Activated CD8-positive, alpha-beta memory T cell treated with anti-CD3 and anti-CD28 coated beads for 36 hours (primary cell): ENCODE measurements at regions not wholly inside any gene's neighbourhood (a gene's known extent, or its start where the extent isn't known, plus 50 kb on each side); places are given as distances from the start of the nearest gene placed in this dataset.
"Not testable (repeated sequence)": the region's sequence is repeated elsewhere in the genome, so short reads cannot be mapped to it uniquely, and the experiment has no call there.

Experiments
- CTCF ChIA-PET: fragments of 350-600 bp; sonication (Branson Sonifier 250); formaldehyde crosslinking; loops from one replicate; lab custom pipeline; 2021; ENCODE audit warnings: antibody characterized with exemption; lab: Charles Lee
- POLR2A ChIA-PET: fragments of 350-600 bp; sonication (Branson Sonifier 250); formaldehyde crosslinking; loops from one replicate; lab custom pipeline; 2021; ENCODE audit warnings: antibody characterized with exemption; lab: Charles Lee

DNA sequence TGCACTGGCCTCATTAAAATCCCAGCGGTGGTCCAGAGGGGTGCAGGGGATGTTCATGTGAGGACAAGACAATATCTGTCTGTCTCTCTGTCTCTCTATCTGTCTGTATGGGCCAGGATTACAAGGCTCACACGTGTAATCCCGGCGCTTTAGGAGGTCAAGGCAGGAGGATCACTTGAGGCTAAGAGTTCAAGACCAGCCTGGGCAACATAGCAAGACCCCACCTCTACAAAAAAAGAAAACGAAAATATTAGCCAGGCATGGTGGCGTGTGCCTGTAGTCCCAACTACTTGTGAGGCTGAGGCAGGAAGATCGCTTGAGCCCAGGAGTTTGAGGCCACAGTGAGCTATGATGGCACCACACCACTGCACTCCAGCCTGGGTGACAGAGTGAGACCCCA is 117.1 kb downstream of the PHETA1 start:
- CTCF ChIA-PET: no interaction called here
- POLR2A ChIA-PET: no interaction called here

DNA sequence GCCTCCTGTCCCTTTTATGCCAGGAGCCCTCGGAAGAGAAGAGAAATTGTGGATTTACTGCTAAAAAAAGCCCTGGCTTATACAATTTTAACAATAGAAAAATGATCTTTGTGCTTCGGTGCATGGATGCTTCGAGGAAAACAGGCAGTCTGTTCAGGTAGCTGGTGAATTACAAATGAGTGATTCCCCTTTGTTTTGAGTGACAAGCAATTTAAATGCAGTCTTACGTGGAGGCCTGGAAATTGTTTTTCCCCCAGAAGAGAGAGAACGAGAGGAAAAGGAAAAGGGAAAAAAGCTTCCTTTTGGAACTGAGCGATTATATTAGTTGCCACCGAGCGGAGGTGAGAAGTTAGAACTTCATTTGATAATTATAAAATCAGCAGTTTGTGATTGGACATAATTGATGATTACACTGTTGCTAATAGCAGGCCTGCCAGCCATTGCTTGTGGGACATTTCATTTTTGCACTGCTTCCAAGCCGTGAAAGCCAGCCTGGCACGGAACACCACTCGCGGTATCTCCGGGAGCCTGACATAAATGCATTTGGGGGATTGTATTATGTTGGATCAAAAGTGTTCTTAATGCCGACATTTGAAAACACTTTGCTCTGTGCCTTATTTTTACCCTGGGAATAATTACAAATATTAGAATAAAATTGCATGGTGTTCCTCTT is 117.7 kb downstream of the PHETA1 start:
- POLR2A ChIA-PET: no interaction called here
- CTCF ChIA-PET: no interaction called here

DNA sequence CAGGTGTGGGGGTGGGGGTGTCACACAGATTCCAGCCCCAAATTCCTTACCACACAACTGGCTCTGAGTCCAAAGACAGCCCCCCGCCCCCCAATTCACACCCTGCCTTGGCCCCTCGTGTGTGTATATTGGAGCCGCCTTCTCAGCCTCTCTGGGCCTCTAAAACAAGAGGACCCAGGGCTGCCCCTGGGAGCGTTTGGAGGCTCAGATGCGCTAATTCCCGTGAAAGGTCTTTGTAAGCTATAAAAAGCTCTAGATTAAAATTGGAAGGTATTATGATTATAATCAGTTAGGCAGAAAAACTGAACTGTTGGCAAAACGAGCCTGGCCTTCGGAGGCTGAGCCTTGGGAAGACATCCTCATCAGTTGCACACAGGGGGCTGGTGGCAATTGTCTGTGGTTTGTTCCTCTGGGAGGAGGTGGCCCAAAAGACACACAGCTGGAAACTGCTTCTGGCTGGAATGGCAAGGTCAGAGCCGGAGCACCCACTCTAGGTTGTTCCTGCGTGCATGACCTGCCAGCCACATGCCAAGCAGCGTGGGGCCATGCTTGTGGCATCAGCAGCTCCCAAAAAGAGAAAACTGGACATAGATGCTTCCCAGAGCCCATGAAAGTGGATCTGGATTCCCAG is 118.5 kb downstream of the PHETA1 start:
- CTCF ChIA-PET: no interaction called here
- POLR2A ChIA-PET: no interaction called here

DNA sequence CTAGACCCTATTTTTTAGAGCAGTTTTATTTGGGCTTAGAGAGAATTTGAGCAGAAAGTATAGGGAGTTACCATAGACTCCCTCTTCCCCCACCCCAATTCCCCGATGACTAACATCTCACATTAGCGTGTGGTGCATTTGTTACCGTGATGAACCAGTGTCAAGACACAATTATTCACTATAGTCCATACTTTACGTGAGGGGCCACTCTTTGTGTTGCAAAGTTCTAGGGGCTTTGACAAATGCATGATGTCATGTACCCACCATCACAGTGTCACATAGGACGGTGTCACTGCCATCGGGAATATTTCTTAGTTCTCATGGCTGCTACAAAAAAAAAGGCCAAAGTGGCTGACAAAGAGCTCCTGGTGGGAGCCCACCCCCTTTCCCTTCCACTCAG is 119.1 kb downstream of the PHETA1 start:
- POLR2A ChIA-PET: no interaction called here
- CTCF ChIA-PET: no interaction called here

DNA sequence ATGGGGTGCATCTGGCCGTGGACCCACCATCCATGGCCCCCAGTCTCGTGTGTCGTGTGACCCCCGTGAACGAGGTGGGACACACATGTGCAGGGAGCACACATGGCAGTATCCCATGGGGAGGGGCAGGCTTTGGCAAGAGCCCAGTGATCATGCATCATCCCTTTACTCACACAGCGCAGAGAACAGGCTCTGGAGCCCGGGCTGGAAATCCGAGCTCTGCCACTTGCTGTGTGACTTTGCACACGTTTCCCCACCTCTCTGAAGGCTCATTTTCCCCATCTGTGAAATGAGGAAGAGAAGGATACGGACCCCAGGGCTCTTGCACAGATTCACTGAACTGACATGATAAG is 119.9 kb downstream of the PHETA1 start:
- CTCF ChIA-PET: no interaction called here

DNA sequence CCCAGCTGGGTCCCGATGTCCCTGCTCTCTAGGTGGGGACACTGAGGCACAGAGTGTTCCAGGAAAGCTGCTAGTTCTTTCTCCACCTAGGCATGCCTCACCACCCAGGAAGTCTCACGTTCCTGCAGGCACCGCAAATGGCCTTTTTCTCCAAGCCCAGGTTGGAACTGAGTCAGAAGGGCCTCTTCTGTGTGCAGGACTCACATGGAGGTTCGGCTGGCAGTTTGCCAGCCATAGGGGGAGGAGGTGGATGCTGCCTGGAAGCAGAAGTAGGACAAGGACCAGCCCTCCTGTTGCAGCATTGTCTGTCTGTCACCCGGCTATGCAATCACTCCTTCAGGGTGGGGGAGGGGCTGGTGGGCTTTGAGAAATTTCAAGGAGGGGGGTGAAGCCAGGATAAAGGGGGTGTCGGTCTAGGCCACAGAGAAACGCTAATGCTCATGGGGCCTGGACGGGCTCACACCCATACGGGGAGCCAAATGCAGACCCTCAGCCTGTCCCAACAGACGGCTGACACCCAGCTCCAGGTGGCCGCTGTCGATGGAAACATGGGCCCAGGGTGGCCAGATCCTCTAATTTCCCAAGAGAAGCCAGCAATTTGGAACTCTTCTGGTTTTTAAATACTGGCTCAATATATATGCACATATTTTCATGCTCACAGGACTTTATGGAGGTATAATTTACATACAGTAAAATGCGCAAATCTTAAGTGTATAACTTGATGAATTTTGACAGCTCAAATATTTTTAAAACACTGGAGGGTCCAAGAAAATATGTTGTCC is 120.5 kb downstream of the PHETA1 start:
- CTCF ChIA-PET: no interaction called here
- POLR2A ChIA-PET: no interaction called here

More for the DNA sequence above, 119.9 kb downstream of the PHETA1 start:
- POLR2A ChIA-PET: no interaction called here

DNA sequence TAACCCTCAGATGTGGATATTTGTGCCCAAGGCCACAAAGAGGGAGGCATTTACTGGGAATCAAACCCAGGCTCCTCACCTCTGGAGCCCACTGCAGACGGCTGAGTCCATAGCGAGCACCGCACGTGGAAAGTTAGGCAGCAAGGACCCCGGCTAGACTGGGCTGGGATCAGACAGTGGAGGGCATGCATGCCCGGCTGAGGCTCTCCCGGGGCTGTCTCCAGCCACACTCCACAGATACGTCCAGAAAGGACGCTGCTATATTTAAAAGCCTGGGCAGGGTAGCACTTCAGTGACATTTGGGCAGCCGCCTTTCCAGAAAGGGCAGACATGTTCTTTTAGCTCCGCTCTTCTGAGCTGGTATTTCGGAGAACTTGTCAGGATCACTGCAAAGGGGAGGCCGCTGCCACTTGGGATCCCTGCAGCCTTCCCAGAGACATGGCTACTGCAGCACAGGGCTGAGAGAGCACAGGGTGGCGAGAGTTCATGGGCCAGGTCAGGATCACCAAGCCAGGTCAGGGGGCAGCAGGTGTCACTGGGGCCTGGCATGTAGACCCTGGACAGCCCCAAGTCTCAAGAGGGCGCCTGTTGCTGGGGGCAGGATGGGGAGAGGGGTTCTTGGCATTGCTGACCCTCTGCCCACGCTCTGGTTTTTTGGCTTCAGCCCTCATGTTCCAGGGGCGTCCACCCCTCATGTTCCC is 121.7 kb downstream of the PHETA1 start:
- CTCF ChIA-PET: no interaction called here
- POLR2A ChIA-PET: no interaction called here

DNA sequence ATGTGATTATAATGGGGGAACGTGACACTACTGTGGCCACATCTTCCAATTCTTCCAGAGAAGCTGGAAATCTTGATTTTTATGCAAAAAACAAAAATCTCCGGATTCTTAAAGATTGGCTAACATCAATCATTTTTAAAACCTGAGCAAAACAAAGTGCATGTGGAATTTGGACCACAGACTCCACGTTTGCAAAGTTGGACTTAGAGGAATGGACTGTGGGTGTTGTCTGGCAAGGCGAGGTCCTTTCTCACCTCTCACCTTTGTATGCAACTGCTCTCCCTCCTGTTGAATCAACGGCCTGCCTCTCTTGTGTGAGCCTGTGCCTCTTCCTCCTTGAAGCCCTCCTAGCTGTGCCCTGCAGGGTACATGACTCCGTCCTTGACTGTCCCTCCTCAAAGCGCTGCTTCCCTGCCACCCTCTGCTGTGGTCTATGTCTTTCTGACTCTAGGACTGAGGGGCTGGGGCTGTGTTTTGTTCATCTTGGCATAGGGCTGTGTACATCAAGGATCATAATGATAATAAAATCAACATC is 122.4 kb downstream of the PHETA1 start:
- POLR2A ChIA-PET: no interaction called here
- CTCF ChIA-PET: no interaction called here

DNA sequence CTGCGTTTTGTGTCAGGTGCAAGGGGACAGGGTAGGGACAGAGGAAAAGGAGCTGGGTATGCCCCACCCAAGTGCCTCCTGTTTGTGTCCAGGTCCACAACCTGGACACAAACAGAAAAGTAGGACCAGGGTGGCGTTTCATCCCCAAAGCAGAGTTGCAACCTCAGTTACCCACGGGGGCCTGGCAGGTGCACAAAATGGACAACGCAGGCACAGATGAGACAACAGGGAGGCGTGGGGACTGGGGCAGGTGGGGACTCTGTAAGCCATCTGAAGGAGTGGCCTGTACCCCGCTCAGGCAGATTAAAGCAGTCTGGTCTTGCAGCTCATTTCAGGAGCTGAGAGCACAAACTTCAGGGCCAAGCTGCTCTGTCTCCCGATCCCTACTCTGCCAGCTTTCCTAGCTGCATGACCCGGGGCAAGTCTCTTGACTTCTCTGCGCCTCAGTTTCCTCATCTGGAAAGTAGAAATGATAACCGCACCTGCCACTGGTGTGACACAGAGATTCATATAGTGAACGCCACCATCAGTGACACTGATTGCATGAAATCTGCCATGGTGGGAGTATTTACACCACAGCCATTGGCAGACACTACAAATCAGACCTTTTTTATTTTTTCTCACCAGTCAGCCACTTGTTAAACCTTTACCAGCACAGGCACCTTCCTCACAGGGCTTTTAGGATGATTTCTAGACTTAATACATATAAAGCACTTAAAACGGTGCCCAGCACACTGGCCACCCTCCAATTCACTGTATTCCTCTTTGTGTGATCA is 123.0 kb downstream of the PHETA1 start:
- ChIA-PET CTCF (no interaction called here), POLR2A (no interaction called here)

DNA sequence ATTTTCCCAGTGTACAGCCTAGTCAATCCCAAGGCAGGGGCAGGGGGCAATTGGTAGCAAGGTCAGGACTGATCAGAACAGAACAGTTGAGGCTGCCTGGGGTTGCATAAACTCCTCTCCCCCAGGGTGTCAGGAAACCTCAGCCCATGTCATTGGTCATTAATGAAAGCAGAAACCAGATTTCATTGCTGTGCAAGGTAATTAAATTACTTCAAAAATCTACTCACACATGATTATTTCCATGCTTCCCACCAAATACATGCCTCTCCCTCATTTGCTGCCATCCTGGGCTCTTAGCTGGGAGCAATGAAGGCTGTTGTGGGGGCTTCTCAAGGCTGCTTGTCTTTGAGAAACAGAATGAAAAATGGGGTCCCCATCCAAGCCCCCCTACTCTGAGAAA is 124.2 kb downstream of the PHETA1 start:
- ChIA-PET POLR2A (no interaction called here), CTCF (no interaction called here)

DNA sequence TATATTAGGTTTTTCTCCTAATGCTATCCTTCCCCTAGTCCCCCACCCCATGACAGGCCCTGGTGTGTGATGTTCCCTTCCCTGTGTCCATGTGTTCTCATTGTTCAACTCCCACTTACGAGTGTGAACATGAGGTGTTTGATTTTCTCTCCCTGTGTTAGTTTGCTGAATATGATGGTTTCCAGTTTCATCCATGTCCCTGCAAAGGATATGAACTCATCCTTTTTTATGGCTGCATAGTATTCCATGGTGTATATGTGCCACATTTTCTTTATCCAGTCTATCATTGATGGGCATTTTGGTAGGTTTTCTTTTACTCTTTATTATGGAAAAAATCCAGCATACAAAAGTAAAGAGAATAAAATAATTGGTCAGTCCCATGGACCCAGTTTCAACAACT is 126.1 kb downstream of the PHETA1 start:
- CTCF ChIA-PET, POLR2A ChIA-PET: not testable (repeated sequence)

DNA sequence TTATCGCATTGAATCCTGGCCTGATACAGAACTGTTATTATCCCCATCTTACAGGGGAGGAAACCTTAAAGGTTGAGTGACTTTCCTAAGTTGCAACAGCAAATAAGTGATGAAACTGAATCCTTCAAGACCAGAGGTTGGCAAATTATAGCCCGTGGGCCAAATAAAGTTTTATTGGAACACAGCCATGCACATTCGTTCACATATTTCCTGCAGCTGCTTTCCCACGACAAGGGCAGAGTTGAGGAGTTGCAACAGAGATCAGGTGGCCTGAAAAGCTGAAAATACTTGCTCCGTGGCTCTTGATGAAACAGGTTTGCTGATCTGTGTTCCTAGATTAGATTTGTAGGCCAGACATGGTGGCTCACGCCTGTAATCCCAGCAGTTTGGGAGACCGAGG is 126.7 kb downstream of the PHETA1 start:
- CTCF ChIA-PET: no interaction called here
- POLR2A ChIA-PET: no interaction called here

DNA sequence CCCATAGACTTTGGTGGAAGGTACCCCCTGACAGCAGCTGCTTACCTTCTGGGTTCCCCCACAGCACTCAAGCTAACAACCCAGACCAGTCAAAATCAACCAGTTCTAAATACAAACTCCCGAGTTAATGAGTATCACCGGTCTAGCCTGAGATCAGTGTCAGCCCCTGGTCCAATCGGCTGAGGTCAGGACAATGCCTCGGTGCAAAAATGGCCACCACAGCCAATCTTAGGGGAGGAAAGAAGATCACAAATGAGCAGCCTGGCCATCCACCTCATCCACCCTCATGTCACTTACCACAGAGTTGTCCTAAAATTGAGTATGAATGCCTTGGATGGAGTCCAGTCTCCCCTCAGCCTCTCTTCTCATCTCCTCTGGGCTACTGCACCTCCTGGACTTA is 128.5 kb downstream of the PHETA1 start:
- ChIA-PET POLR2A (no interaction called here), CTCF (no interaction called here)

DNA sequence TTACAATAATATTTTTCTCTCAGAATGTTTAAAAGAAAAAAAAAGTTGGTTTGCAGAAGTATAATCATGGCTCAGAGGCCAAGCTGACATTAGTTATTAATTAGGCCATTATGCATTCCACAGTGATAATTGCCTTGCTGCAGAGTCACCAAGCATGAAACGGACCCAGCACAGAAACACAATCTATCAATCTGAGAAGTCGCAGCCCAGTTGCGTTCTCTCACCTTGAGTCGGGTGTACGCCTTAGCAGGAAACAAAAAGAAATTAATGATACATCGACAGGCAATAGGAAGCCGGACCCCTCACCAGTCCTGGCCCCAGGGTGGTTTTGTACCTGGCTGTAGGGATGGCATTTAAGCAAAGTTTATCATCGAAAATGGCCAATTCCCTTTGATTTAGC is 129.7 kb downstream of the PHETA1 start:
- ChIA-PET CTCF (no interaction called here), POLR2A (no interaction called here)

DNA sequence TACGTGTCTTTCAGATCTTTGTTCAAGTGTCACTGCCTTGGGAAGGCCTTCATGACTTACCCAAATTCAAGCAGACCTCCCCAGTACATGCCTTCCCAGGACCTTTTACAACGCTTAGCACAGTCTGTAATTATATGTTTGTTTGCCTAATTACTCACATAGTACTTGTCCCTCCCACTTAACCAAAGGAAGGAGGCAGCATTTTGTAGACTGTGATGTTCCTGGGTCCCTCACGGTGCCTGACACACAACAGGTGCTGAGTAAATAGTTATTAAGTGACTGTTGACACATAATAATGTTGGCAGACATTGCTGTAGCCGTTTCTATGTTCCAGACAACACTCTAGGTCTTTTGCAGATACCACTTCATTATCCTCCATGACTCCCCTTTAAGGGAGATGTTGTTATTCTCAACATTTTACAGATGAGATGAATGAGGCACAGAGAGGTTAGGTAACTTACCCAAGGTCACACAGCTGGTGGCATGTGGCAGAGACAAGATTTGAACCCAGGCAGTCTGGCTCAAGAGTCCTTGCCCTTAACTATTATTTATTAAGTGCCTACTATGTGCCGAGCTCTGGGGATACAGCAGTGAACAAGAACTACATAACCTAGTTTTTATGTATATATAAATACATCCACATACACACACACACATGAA is 130.7 kb downstream of the PHETA1 start:
- CTCF ChIA-PET: no interaction called here
- POLR2A ChIA-PET: no interaction called here

DNA sequence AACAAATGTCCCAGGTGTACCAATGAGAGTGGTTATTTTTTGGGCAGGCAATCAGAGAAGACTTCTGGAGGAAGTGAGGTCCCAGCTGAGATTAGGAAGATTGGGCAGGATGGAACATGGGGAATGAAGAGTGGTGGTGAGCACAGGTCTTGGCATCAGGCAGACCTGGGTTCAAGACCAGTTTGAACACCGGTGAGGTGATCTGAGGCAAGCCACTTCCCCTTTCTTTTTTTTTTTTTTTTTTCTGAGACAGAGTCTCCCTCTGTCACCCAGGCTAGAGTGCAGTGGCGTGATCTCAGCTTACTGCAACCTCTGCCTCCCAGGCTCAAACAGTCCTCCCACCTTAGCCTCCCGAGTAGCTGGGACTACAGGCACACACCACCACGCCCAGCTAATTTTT is 134.4 kb downstream of the PHETA1 start:
- POLR2A ChIA-PET, CTCF ChIA-PET: not testable (repeated sequence)

DNA sequence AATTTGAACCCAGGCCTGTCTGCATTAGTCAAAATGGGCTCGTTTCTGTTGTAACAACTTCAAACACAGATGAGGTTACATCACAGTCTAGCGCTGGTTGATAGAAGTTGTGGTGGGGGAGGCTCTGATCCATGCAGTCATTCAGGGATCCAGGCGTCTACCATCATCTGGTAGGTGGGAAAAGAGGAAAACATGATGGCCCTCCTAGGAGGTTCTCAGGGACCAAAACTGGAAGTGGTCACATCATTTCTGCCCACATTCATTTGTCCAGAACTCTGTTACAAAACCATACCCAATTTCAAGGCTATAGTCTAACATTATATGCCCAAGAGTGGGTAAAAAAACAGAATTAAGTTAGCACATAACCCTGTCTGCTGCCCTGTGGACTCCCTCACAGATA is 135.1 kb downstream of the PHETA1 start:
- CTCF ChIA-PET: no interaction called here
- POLR2A ChIA-PET: no interaction called here

DNA sequence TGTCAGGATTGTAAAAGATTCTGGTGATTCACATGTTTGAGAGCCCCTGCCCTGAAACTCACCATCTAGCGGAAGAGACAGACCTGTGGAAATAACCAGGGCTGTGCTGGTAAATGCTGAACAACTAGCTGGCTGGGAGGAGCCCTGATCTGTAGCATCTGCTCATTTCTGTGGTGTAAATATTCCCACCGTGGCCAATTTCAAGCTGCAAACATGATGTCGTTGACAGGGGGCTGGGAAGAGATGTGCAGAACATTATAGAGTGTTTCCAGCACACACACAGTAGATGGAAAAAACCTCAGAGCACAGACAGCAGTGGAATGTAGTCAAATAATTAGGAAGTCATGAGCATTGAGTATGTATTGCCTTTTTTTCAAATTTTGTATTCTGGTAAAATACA is 138.2 kb downstream of the PHETA1 start:
- ChIA-PET POLR2A (no interaction called here), CTCF (no interaction called here)
